Choroid plexus epithelial cell (primary cell): ENCODE measurements at regions not wholly inside any gene's neighbourhood (a gene's known extent, or its start where the extent isn't known, plus 50 kb on each side); places are given as distances from the start of the nearest gene placed in this dataset.
A peak's percentile ranks its signal among the peaks of the same experiment; 100 is the strongest.
"Not testable (repeated sequence)": the region's sequence is repeated elsewhere in the genome, so short reads cannot be mapped to it uniquely, and the experiment has no call there.

ENCODE experiments used
- DNase-seq: peaks from one replicate; pipeline ENCODE4 v3.0.0-alpha.2; 2010; ENCODE audit warnings: low read depth
- H3K4me3 ChIP-seq: 2 replicates; pipeline ENCODE4 v1.5.1; 2011; ENCODE audit warnings: low read depth, mild to moderate bottlenecking, control low read depth, low read length, moderate library complexity
- CTCF ChIP-seq: conservative IDR thresholded peaks from 2 replicates; pipeline ENCODE4 v1.5.1; 2011; ENCODE audit warnings: low read depth, mild to moderate bottlenecking, control low read depth, inconsistent platforms, low read length, moderate library complexity

GRCh38 chr3:15933439-15934139 is 135.8 kb upstream of the ANKRD28 start:
- DNase-seq = peak; percentile 32
- no peak overlapping the region for H3K4me3 ChIP-seq
- no peak for TF ChIP-seq CTCF

GRCh38 chr3:15934389-15935195 is 136.8 kb upstream of the ANKRD28 start:
- no peak for DNase-seq
- TF ChIP-seq CTCF = no peak

GRCh38 chr3:15936312-15936711 is 138.5 kb upstream of the ANKRD28 start:
- peak; percentile 16 for DNase-seq

More at GRCh38 chr3:15934389-15935195, 136.8 kb upstream of the ANKRD28 start:
- H3K4me3 ChIP-seq = no peak overlapping the region

GRCh38 chr3:15940641-15941040 is 142.9 kb upstream of the ANKRD28 start:
- no peak for TF ChIP-seq CTCF
- no peak for DNase-seq
- no peak overlapping the region for H3K4me3 ChIP-seq

More at GRCh38 chr3:15936312-15936711, 138.5 kb upstream of the ANKRD28 start:
- no peak overlapping the region for H3K4me3 ChIP-seq
- TF ChIP-seq CTCF = no peak

GRCh38 chr3:15941457-15941856 is 143.7 kb upstream of the ANKRD28 start:
- H3K4me3 ChIP-seq, DNase-seq: not testable (repeated sequence)

GRCh38 chr3:15941958-15942357 is 144.2 kb upstream of the ANKRD28 start:
- H3K4me3 ChIP-seq = no peak overlapping the region
- peak; percentile 31 for DNase-seq
- no peak for TF ChIP-seq CTCF

- no peak overlapping the region for H3K4me3 ChIP-seq
- no peak for TF ChIP-seq CTCF
- no peak for DNase-seq
These were observed 144.7 kb upstream of the ANKRD28 start for GRCh38 chr3:15942462-15942861.
